NCI-H345 (cell line): ENCODE measurements at regions not wholly inside any gene's neighbourhood (a gene's known extent, or its start where the extent isn't known, plus 50 kb on each side); places are given as distances from the start of the nearest gene placed in this dataset.

Source experiments
- DNase-seq: peaks from one replicate; lab custom pipeline; 2025; lab: John Stamatoyannopoulos, UW

- no peak for DNase-seq
Observed at GRCh38 chr9:134214386-134214765, 50.0 kb upstream of the RNU6ATAC start.

- no peak for DNase-seq
Observed at GRCh38 chr9:134214766-134215419, 50.5 kb upstream of the RNU6ATAC start.

DNA sequence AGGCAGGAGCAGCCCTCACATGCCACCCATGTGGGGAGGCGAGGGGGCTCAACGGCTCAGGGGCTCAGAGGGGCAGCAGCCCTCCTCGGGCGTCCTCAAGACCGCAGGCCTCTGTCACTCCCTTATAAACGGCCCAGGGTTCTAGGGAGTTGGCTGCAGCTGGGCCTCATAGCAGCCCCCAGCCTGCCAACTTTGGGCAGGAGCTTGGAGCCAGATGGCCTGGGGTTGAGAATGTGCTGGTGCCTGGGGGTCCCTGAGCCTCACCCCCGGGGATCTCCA, 51.0 kb upstream of the RNU6ATAC start:
- no peak for DNase-seq

GRCh38 chr9:134215699-134216448, 51.5 kb upstream of the RNU6ATAC start:
- DNase-seq = no peak

GRCh38 chr9:134216449-134216951, 52.1 kb upstream of the RNU6ATAC start:
- no peak for DNase-seq

DNA sequence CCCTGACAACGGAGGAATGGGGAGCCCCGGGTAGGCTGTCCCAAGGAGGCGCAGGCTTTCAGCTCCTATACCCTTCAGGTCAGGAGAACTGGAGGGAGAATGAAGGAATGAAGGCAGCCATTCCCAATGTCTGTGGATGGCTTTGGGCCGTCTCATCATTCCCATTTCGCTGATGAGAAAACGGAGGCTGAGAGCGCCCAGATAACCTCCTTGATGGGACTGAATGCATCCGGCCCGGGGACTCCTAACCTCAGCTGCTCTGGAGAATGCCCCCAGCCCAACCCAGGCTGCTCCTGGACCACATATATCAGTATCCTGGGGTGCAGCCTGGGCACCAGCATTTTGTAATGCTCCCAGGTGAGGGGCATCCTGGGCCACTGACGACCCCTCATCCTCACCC, 52.6 kb upstream of the RNU6ATAC start:
- no peak for DNase-seq

- DNase-seq = no peak
Observed at GRCh38 chr9:134217431-134218210, 53.3 kb upstream of the RNU6ATAC start.

DNA sequence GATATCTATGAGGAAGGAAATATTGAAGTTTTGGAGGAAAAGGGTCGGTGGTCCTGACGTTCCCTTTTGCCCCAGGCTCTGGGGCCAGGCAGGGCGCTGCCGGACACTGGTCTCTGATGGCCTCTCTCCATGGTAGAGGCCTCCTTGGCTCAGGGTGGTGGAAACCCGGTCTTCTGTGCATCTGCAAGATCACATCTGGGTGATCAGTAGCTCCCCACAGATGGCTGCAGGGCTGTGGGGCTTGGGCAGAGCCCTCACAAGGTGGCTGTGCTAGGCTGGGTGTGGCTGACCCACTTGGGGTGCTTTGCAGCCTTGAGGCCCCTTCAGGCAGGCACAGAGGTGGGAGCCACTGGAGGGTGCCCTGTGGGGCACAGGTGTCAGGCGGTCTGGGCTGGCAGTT, 53.9 kb upstream of the RNU6ATAC start:
- DNase-seq = no peak

DNA sequence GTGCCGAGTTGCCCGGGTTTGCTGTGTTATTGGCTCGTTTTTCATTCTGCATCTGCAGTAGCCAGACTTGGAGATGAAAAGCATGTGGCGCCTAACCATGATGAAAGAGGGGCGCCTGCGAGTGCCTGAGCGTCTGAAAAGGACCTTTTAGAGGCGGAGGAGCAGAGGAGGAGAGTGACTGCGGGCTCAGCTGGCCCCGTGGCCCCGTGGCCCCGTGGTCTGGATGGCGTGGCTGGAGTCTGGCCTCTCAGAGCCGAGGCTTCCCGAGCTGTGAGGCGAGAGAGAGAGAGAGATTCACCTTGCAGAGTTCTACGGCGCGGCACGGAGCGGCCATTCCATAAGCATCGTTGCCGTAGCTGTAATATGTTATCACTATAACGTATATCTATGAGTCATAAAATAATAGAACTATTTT, 55.3 kb upstream of the RNU6ATAC start:
- no peak for DNase-seq

GRCh38 chr9:134220311-134220710, 55.9 kb upstream of the RNU6ATAC start:
- no peak for DNase-seq

DNA sequence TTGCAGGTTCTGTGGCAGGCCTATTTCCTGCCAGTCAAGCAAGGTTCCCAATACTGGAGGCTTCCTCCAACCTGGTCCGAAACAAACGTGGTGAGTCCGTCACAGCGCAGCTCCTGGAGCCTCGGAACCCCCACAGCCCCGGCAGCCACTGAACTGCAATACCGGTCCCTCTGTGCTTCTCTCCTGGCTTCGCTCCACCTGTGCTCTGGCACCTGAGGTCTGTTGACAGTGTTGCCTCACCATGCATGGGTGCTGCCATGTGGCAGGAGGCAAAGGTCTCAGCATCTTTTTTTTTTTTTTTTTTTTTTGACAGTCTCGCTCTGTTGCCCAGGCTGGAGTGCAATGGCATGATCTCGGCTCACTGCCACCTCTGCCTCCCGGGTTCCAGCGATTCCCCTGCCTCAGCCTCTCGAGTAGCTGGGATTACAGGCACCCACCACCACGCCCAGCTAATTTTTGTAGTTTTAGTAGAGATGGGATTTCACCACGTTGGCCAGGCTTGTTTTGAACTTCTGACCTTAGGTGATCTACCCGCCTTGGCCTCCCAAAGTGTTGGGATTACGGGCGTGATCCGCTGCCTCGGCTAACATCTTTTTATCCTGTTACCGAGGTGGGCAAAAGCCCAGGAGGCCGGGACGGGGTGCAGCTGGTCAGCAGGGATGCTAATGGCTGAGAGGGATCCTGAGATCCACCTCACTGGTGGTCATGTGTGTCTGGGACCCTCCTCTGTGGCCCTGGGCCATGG, 57.1 kb upstream of the RNU6ATAC start:
- DNase-seq = no peak

DNA sequence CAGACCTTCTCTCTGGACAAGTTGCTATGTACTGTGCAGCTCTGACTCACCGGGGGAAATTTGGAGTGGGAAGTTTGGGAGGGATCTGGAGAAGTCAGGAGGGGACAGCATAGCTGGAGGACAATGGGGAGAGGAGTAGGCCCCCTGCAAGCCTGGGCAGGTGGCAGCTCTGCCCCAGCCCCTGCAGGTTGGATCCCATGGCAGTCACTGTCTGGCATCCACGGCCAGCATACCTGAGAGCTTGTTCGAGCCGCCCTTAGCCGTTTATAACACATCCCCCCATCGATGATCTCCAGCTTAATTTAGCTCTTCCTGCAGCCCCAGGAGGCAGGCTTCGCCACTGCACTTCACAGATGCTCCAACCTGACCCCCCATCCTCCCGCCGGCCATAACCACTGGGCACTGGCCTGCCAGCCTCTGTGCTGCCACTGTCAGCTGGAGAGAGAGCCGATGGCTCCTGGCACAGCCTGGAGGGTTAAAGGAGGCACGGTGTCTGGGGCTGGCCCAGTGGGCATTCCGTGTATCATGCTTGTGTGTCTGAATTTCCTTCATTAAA, 57.7 kb upstream of the RNU6ATAC start:
- DNase-seq = no peak

DNA sequence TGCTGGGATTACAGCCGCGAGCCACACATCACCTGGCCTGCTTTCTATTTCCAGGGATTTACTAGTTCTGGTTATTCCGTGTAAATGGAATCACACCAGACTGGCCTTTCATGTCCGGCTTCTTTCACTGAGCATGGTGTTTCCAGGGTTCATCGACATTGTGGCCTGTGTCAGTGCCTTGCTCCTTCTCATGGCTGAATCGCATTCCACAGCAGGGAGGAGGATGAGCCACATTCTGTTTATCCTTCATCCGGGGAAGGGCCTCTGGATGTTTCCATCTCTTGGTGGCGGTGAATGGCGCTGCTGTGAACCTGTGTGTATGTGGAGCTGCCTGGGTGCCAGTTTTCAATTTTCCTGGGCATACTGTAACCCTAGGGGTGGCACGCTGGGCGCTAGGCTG, 58.7 kb upstream of the RNU6ATAC start:
- no peak for DNase-seq

GRCh38 chr9:134223591-134224122, 59.3 kb upstream of the RNU6ATAC start:
- DNase-seq = no peak

DNA sequence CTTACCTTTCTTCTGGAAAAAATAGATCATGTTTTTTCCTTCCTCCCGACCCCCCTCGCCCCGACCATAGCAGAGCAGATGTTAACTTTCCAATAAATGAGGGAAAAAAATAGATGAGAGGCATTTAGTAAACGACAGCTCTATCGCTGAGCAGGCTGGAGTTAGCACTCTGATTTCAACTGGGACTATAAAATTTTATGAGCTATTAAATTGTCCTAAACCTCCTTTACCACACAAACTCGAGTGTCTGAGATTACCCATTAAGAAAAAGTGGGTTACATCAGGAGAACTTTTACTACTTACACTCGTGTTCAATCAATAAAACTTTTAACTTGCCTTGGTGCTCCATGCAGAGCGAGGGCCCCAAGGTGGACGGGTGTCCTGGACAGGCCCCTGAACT, 59.8 kb upstream of the RNU6ATAC start:
- DNase-seq = no peak

GRCh38 chr9:134224567-134225093, 60.3 kb upstream of the RNU6ATAC start:
- DNase-seq = no peak

GRCh38 chr9:134225186-134225585, 60.8 kb upstream of the RNU6ATAC start:
- no peak for DNase-seq

DNA sequence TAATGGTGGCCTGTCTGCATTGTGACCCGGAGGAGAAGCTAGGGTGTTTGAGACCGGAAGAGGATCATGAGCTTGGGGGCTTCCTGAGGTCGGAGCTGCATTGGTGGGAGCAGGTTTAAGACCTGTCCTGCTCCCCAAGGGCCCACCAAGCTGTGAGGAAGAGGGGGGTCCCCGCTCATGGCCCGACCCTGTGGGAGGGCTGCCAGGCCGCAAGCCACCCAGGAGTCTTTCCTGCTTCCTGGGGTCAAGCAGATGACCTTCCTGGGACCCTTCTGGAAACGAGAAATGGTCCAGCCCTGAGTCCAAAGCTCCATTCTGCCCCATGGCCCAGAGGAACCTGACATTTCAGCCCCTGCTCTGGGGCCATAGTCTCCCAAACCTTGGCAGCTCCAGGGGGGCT, 61.5 kb upstream of the RNU6ATAC start:
- DNase-seq = no peak

GRCh38 chr9:134226221-134226930, 62.0 kb upstream of the RNU6ATAC start:
- no peak for DNase-seq

DNA sequence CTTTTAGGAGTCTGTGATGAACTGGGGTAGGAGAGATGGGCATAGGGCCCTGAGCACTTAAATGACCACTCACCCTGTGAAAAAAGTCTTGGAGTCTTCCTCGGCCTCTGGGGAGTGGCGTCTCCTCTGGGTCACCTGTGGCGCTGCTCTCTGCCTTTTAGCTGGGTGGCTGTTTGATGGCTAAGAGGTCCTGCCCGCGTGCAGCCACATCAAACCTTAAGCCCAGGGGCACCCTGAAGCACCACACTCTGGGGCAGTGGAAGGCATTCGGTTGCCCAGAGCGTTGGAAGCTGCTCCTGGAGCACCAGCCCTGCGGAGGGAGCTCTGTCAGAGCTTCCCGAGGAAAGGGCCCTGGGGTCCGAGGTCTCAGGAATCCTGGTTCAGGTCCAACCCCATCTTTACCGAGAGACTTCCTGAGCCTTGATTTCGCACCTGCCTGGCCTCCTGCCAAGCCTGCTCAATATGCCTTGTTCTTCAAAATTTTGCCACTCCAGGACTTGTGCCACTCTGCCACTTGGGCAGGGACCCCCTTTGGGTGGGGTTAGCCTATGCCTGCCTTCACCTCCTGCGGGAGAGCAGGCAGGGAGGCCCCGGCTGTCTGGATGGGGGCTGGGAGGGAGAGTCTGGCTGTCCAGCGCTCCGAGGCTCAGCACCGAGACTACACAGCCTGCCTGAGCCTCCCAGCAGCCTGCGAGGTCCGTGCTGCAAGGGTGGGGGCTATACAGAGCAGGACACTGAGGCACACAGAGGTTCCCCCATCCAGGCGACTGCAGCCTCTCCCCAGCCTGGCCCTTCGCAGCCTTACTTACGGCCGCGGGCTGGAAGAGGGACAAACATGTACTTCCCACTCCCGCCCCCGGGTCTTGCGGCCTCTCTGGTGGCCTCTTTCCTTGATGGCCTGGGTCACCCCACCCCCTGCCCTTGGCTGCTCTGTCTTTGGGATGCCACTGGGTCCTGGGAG, 63.4 kb upstream of the RNU6ATAC start:
- no peak for DNase-seq
